ACHN (cell line): ENCODE measurements at regions not wholly inside any gene's neighbourhood (a gene's known extent, or its start where the extent isn't known, plus 50 kb on each side); places are given as distances from the start of the nearest gene placed in this dataset.

Experiments used
- DNase-seq: peaks from one replicate; pipeline ENCODE4 v3.0.0-alpha.2; 2015
- in situ Hi-C: cut with HindIII; loops from 2 replicates; pipeline ENCODE4 v1.10.0; 2017; ENCODE audit warnings: low sequenced_read_pairs, low pct_ligation_motif_present, low pct_unique_long_range_greater_than_20kb

DNA sequence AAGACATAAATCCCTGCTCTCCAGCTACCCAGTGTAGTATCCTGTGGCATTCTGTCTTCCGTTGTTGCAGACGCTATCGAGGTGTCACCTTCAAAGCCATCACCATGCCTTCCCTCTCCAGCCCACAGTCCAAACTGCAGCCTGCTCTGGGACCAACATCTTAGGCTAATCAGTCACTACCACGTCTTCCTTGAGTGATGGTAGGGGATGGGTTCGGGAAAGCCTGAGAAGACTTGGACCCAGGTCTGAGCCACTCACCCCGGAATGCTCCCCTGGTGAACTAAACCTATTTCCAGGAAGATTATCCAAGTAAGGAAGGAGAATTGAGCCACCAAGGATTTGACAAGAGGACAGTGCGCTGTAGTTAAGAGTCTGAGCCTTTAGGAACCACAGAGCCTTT, 52.9 kb upstream of the IRX1 start:
- in situ Hi-C loops, result no loop called here
- DNase-seq, result no peak

DNA sequence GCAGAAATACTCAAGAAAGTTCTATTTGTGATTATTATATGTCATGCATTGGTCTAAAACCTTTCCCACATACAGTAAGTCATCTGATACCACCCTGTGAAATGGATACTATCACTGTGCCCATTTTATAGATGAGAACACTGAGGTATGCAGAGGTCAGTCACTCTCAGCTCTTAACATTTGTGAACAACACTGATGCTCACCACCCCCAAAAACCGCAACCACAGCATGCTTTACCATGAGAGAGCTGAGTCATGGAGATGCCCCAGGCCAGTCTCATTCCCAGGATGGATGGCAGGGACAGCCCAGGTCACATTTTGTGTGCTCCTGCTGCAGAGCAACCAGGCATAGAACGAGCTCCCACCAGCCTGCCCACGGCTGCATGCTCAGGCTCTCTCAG, 53.5 kb upstream of the IRX1 start:
- in situ Hi-C loops, result no loop called here
- DNase-seq, result no peak

DNA sequence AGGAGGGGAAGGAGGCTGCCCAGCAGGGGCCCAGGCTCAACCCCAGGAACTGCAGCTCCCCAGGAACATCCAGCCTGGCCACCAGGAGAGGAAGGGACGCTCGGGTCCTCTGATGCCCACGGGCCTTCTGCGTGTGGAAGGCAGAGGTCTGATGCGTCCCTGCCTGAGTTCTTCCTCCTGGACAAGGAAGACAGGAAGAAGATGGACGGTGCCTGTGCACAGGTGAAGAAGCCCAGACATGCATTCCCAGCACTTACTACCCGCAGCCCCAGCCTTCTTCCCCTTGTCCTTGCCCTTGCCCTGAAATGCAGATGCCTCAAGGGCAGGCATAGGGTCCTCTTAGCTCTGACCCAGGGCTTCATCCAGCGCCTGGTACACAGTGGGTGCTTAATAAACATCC, 56.7 kb upstream of the IRX1 start:
- in situ Hi-C loops, result no loop called here
- DNase-seq, result no peak

- in situ Hi-C loops, result no loop called here
- DNase-seq, result no peak
These were observed 57.7 kb upstream of the IRX1 start for GRCh38 chr5:3537942-3538341.

- in situ Hi-C loops, result no loop called here
- DNase-seq, result no peak
These were observed 60.0 kb upstream of the IRX1 start for GRCh38 chr5:3535414-3536211.

GRCh38 chr5:3534997-3535396, 60.6 kb upstream of the IRX1 start:
- in situ Hi-C loops, result no loop called here
- no peak for DNase-seq

- DNase-seq, result no peak
These were observed 64.2 kb upstream of the IRX1 start for GRCh38 chr5:3531320-3531986.

DNA sequence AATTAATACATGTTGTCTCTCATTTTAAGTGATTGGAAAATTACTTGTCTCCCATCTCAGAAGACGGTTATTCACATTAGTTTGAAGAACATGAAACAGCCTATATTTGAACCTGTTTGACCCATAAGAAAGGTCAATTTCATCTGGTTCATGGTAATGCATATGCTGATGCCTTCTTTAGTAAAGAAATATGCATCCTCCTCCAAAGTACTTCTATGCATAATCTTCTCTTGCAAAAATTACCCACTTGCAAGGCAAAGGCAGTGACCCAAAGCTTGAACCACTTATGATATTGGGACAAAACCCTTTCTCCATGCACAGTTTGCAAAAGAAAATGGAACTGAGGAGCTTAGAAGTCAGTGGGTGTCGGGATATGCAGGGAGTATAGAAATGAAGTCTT, 65.4 kb upstream of the IRX1 start:
- in situ Hi-C loops, result no loop called here
- DNase-seq, result no peak

More at GRCh38 chr5:3531320-3531986, 64.2 kb upstream of the IRX1 start:
- in situ Hi-C loops, result no loop called here

GRCh38 chr5:3526551-3527185, 69.0 kb upstream of the IRX1 start:
- DNase-seq, result no peak
- in situ Hi-C loops, result no loop called here

- no peak for DNase-seq
- in situ Hi-C loops, result no loop called here
These were observed 73.1 kb upstream of the IRX1 start for GRCh38 chr5:3522491-3522890.

- DNase-seq, result no peak
- in situ Hi-C loops, result no loop called here
These were observed 77.1 kb upstream of the IRX1 start for GRCh38 chr5:3518576-3518975.

- in situ Hi-C loops, result no loop called here
- no peak for DNase-seq
These were observed 77.6 kb upstream of the IRX1 start for GRCh38 chr5:3518051-3518450.

DNA sequence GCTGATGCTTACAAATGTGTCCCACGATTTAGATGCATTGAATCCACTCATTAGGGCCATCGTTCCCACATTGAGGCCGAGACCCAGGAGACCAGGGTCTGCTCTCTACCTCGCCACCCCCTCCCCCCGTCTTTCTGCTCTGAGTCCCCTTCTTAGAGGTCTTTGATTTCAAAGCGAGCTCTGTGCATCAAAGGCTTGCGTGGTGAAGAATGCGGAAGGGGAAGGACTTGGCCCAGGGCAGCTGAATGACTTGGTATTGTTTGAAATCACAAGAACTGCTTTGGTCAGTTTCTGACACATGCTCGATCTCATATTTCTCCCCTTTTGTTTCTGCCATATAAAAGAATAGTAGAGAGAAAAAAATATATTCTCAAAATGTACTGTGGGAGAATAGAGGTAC, 78.3 kb upstream of the IRX1 start:
- no peak for DNase-seq
- in situ Hi-C loops, result no loop called here

- in situ Hi-C loops, result no loop called here
- DNase-seq, result no peak
These were observed 83.1 kb upstream of the IRX1 start for GRCh38 chr5:3512361-3513095.

DNA sequence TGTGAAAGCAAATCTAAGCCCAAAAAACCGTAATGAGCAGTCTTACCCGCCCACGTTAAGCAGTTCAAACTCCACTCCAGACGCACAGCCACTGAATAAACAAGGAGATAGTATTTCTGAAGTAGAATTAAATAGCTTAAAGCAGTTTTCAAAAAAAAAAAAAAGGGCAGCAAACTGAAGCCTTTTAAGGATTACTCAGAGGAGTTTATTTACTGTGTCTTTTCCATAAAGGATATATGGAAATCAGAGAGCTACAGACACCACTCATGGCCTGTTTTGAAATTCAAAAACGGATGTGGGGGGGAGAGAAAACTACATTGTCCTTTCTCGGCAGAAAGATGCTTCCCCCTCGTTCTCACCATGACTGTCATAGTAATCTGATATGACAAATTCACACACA, 83.7 kb upstream of the IRX1 start:
- no peak for DNase-seq
- in situ Hi-C loops, result no loop called here

DNA sequence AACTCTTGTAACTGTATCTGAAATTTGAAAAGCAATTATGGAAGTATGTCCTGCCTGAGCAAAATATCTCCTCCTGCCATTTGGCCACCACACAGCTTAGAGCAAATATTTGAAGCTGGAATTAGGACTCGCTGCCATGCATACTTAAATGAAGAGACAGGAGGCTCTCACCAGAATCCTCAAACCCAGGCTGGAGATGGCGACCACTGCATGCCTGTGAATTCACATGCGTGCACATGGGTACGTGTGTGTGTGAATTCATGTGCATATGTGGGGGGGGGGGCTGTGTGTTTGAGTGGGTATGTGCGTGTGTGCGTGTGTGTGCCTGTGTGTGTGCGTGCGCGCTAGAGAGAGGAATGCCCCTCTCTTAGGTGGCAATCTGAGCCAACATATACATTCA, 84.1 kb upstream of the IRX1 start:
- in situ Hi-C loops, result no loop called here
- no peak for DNase-seq

GRCh38 chr5:3510642-3511417, 84.8 kb upstream of the IRX1 start:
- in situ Hi-C loops, result no loop called here
- DNase-seq, result no peak

DNA sequence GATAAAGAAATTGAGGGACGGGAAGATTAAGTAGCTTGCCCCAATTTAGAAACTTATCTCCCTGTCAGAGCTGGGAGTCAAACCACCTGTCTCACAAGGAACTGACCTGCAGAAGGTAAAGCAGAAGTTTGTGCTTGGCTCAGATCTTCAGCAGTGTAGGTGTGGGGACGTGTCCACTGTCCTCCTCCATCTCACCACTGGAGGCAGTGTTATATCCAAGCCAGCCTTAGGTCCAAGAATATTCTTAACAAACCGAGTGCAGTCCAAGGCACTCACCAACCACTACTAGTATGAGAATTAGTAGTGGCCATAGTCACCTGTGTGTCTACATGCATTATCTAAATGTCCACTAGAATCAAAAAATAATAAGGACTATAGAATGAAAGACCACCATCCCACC, 86.3 kb upstream of the IRX1 start:
- in situ Hi-C loops, result no loop called here
- no peak for DNase-seq

DNA sequence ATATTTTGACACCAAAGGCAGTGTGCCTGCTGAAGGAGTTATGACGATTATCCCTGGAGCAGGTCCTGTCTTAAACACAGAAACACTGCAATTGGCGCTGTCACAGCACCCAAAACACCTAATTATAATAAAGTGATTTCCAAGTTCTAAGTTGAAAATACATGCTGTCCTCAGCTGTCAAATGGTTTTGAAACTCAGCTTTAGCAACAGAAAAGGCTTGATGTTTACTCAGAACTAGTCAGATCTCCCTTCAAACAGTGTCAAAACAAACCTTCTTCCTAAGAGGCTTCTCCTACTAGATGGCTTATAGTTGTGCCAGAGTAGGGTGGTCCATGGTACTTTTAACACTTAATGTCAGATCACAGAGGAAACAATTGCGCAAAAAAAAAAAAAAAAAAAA, 87.2 kb upstream of the IRX1 start:
- in situ Hi-C loops, result no loop called here
- no peak for DNase-seq
